Fibroblast of lung (primary cell): ENCODE measurements at regions not wholly inside any gene's neighbourhood (a gene's known extent, or its start where the extent isn't known, plus 50 kb on each side); places are given as distances from the start of the nearest gene placed in this dataset.
A peak's percentile ranks its signal among the peaks of the same experiment; 100 is the strongest.

ENCODE experiments used
- DNase-seq, 2 donors: peaks; one replicate each; pipeline versions ENCODE4 v3.0.0 to v3.0.0-alpha.2; 2010; ENCODE audit warnings: low read depth in 2 of 2
- H2AFZ ChIP-seq: 2 replicates; pipeline ENCODE4 v1.5.1; 2012; ENCODE audit warnings: low read length, control low read depth, inconsistent platforms
- H3K27ac ChIP-seq: 2 replicates; pipeline ENCODE4 v1.5.1; 2011; ENCODE audit warnings: low read length, control low read depth; ENCODE audit not compliant: insufficient read depth
- H3K27me3 ChIP-seq: 2 replicates; pipeline ENCODE4 v1.5.1; 2011; ENCODE audit warnings: mild to moderate bottlenecking, low read length; ENCODE audit not compliant: control insufficient read depth, insufficient read depth
- H3K36me3 ChIP-seq: 2 replicates; pipeline ENCODE4 v1.5.1; 2011; ENCODE audit warnings: low read length; ENCODE audit not compliant: control insufficient read depth, insufficient read depth
- H3K4me1 ChIP-seq: 2 replicates; pipeline ENCODE4 v1.5.1; 2011; ENCODE audit warnings: low read length; ENCODE audit not compliant: control insufficient read depth, insufficient read depth; ENCODE audit errors: extremely low read depth
- H3K4me2 ChIP-seq: 2 replicates; pipeline ENCODE4 v1.5.1; 2011; ENCODE audit warnings: low read length, control low read depth; ENCODE audit not compliant: insufficient read depth; ENCODE audit errors: extremely low read depth
- H3K4me3 ChIP-seq, 4 experiments: fragments of 200-600 bp in 1 of 4; sonication (generic) in 1 of 4; replicated peaks in 1 of 4; 2 replicates each; pipeline ENCODE4 v1.5.1; 2011 to 2016; ENCODE audit warnings: low read length in 4 of 4, low read depth in 3 of 4, mild to moderate bottlenecking in 3 of 4, control low read depth in 2 of 4, inconsistent platforms in 1 of 4, mixed read lengths in 1 of 4; ENCODE audit not compliant: insufficient read depth in 1 of 4; ENCODE audit errors: control extremely low read depth in 1 of 4
- H3K79me2 ChIP-seq: 2 replicates; pipeline ENCODE4 v1.5.1; 2012; ENCODE audit warnings: mild to moderate bottlenecking, low read length, inconsistent platforms; ENCODE audit not compliant: control insufficient read depth, insufficient read depth
- H3K9ac ChIP-seq: 2 replicates; pipeline ENCODE4 v1.5.1; 2011; ENCODE audit warnings: mild to moderate bottlenecking, low read length, control low read depth; ENCODE audit not compliant: insufficient read depth
- H3K9me3 ChIP-seq: 2 replicates; pipeline ENCODE4 v1.5.1; 2012; ENCODE audit warnings: low read depth, low read length; ENCODE audit not compliant: control insufficient read depth, insufficient read depth
- H4K20me1 ChIP-seq: 2 replicates; pipeline ENCODE4 v1.5.1; 2011; ENCODE audit warnings: low read length; ENCODE audit not compliant: control insufficient read depth, insufficient read depth; ENCODE audit errors: extremely low read depth
- EZH2 ChIP-seq: IDR thresholded peaks from 2 replicates; pipeline ENCODE4 v1.5.1; 2012; ENCODE audit warnings: low read length, control low read depth, mild to moderate bottlenecking; ENCODE audit errors: missing control alignments
- TF ChIP-seq, protein P1 (sequence below), 2 donors: IDR thresholded peaks in 1 of 2; conservative IDR thresholded peaks in 1 of 2; 1 replicate in 1 of 2; 2 replicates in 1 of 2; pipeline ENCODE4 v1.5.1; 2011 to 2012; ENCODE audit warnings: low read length in 2 of 2, control low read depth in 1 of 2, inconsistent platforms in 1 of 2, low read depth in 1 of 2, mild to moderate bottlenecking in 1 of 2

DNA sequence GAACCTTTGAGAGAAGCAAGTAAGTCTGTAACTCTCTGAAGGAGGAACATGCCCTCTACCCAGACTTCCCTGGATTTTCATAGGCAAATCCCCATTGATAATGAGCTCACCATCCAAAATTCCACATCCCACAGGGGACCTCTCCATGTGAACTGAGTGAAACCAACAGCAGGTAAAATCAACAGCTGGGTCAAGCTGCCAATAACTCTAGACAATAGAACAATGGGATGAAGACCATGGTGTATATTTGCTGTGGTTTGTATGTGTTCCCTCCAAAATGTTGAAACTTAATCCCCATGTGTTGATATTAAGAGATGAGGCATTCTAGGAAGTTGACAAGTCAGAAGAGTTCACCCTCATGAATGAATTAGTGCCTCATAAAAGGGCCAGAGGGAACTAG lies 110.2 kb upstream of the MYO10 start:
- Histone ChIP-seq H3K27ac (no peak overlapping the region), H3K4me3 (no peak overlapping the region), H4K20me1 (no peaks in the 10 kb centered on the region), H3K36me3 (no peaks in the 10 kb centered on the region), H3K79me2 (no peaks in the 10 kb centered on the region), H3K9ac (no peak overlapping the region), H3K27me3 (no peaks in the 10 kb centered on the region), H3K9me3 (no peaks in the 10 kb centered on the region), H3K4me2 (no peak overlapping the region), H3K4me1 (no peaks in the 10 kb centered on the region), H2AFZ (no peak overlapping the region)
- DNase-seq = no peak
- TF ChIP-seq, protein P1, sequence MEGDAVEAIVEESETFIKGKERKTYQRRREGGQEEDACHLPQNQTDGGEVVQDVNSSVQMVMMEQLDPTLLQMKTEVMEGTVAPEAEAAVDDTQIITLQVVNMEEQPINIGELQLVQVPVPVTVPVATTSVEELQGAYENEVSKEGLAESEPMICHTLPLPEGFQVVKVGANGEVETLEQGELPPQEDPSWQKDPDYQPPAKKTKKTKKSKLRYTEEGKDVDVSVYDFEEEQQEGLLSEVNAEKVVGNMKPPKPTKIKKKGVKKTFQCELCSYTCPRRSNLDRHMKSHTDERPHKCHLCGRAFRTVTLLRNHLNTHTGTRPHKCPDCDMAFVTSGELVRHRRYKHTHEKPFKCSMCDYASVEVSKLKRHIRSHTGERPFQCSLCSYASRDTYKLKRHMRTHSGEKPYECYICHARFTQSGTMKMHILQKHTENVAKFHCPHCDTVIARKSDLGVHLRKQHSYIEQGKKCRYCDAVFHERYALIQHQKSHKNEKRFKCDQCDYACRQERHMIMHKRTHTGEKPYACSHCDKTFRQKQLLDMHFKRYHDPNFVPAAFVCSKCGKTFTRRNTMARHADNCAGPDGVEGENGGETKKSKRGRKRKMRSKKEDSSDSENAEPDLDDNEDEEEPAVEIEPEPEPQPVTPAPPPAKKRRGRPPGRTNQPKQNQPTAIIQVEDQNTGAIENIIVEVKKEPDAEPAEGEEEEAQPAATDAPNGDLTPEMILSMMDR (conservative IDR thresholded peaks at IDR 0.05 in 1 of 2, IDR thresholded peaks at IDR 0.05 in 1 of 2; ENCODE audit: low read depth in 1 of 2, low read length in 2 of 2) = no peak
- no peak for TF ChIP-seq EZH2

DNA sequence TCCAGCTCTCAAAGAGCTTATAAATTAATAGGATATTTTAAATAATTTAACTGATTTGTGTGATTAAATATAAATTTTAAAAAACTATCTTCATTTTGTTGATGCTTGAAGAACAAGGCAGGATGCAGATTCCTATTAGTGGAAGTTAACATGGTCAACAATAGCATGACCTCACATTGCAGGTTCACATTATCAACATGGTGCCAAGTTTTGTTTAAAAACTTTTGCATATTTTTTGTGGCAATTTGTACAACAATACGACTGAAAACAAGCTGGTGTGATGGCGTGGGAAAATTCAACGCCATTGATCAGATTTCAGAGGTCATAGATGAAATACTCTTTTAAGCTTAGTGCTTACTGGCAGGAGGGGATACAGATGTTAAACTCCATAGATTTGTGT lies 114.1 kb upstream of the MYO10 start:
- no peak overlapping the region for H2AFZ ChIP-seq
- H3K79me2 ChIP-seq = no peaks in the 10 kb centered on the region
- no peaks in the 10 kb centered on the region for H3K27me3 ChIP-seq

DNA sequence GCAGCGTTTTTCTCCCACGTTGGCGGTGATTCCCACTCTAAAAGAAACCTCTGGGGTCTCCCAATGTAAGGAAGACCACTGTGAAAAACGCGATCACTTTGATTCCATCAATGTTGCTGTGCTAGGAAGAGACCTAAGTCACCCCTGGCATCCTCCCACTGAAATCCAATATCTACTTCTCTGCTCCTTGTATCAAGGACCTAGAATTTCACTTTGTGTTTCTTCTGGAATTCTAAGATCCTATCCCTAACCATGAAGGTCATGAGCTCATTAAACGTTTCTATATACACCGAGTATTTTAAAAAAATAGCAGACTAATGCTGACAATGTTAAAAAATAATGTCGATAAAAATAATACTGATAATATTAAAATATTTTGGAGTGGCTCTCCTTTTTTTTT lies 118.8 kb upstream of the MYO10 start:
- Histone ChIP-seq H3K9me3 (no peaks in the 10 kb centered on the region), H3K27ac (no peak overlapping the region), H3K4me2 (no peak overlapping the region), H4K20me1 (no peaks in the 10 kb centered on the region), H3K79me2 (no peaks in the 10 kb centered on the region), H3K4me3 (no peak overlapping the region), H2AFZ (no peak overlapping the region), H3K4me1 (no peaks in the 10 kb centered on the region), H3K36me3 (no peaks in the 10 kb centered on the region), H3K9ac (no peak overlapping the region), H3K27me3 (no peaks in the 10 kb centered on the region)
- peak in 1 of 2 donors; percentile 29 for DNase-seq
- TF ChIP-seq, protein P1 (conservative IDR thresholded peaks at IDR 0.05 in 1 of 2, IDR thresholded peaks at IDR 0.05 in 1 of 2; ENCODE audit: low read depth in 1 of 2, low read length in 2 of 2) = no peak
- no peak for TF ChIP-seq EZH2

More for the DNA sequence above, 114.1 kb upstream of the MYO10 start:
- DNase-seq = no peak
- Histone ChIP-seq H4K20me1 (no peaks in the 10 kb centered on the region), H3K27ac (no peak overlapping the region), H3K36me3 (no peaks in the 10 kb centered on the region), H3K4me1 (no peaks in the 10 kb centered on the region), H3K9ac (no peak overlapping the region), H3K4me3 (no peak overlapping the region), H3K4me2 (no peak overlapping the region), H3K9me3 (no peaks in the 10 kb centered on the region)
- TF ChIP-seq EZH2 = no peak
- TF ChIP-seq, protein P1 (conservative IDR thresholded peaks at IDR 0.05 in 1 of 2, IDR thresholded peaks at IDR 0.05 in 1 of 2; ENCODE audit: low read depth in 1 of 2, low read length in 2 of 2) = no peak
